Stimulated activated CD4-positive, alpha-beta T cell treated with anti-CD3 and anti-CD28 coated beads, Interleukin-1b, Interleukin-23, amount 100 ng/mL, for 24 hours (primary cell): ENCODE measurements at regions not wholly inside any gene's neighbourhood (a gene's known extent, or its start where the extent isn't known, plus 50 kb on each side); places are given as distances from the start of the nearest gene placed in this dataset.

Source experiments
- DNase-seq, 4 experiments: peaks; one replicate each; pipeline ENCODE4 v3.0.0-alpha.2; 2020; ENCODE audit warnings: low read depth in 4 of 4, low spot score in 1 of 4

GRCh38 chr3:182533394-182533793 lies 259.9 kb upstream of the ATP11B start:
- DNase-seq: no peak

- no peak for DNase-seq
Observed at GRCh38 chr3:182544542-182544941, 248.8 kb upstream of the ATP11B start.

- no peak for DNase-seq
Observed at GRCh38 chr3:182562274-182562673, 231.0 kb upstream of the ATP11B start.

GRCh38 chr3:182565916-182566796 lies 227.1 kb upstream of the ATP11B start:
- DNase-seq: no peak

GRCh38 chr3:182567700-182568099 lies 225.6 kb upstream of the ATP11B start:
- DNase-seq: no peak

- DNase-seq: no peak
Observed at GRCh38 chr3:182568261-182568660, 225.0 kb upstream of the ATP11B start.

GRCh38 chr3:182568876-182569275 lies 224.4 kb upstream of the ATP11B start:
- DNase-seq: no peak

GRCh38 chr3:182570946-182571594 lies 222.2 kb upstream of the ATP11B start:
- DNase-seq: no peak

GRCh38 chr3:182575941-182576340 lies 217.4 kb upstream of the ATP11B start:
- DNase-seq: no peak

GRCh38 chr3:182583545-182583944 lies 209.8 kb upstream of the ATP11B start:
- DNase-seq: no peak

- no peak for DNase-seq
Observed at GRCh38 chr3:182585532-182586150, 207.7 kb upstream of the ATP11B start.

GRCh38 chr3:182592747-182593146 lies 200.6 kb upstream of the ATP11B start:
- no peak for DNase-seq

- DNase-seq: no peak
Observed at GRCh38 chr3:182596676-182597410, 196.5 kb upstream of the ATP11B start.

- no peak for DNase-seq
Observed at GRCh38 chr3:182597621-182598041, 195.7 kb upstream of the ATP11B start.

GRCh38 chr3:182601597-182601996 lies 191.7 kb upstream of the ATP11B start:
- no peak for DNase-seq

- no peak for DNase-seq
Observed at GRCh38 chr3:182603501-182603900, 189.8 kb upstream of the ATP11B start.

- no peak for DNase-seq
Observed at GRCh38 chr3:182605882-182606611, 187.3 kb upstream of the ATP11B start.

GRCh38 chr3:182606905-182607504 lies 186.3 kb upstream of the ATP11B start:
- no peak for DNase-seq

- DNase-seq: no peak
Observed at GRCh38 chr3:182608832-182609231, 184.5 kb upstream of the ATP11B start.

GRCh38 chr3:182609575-182610156 lies 183.6 kb upstream of the ATP11B start:
- DNase-seq: no peak
